GM21367 (cell line): ENCODE measurements at regions not wholly inside any gene's neighbourhood (a gene's known extent, or its start where the extent isn't known, plus 50 kb on each side); places are given as distances from the start of the nearest gene placed in this dataset.

Source experiments
- ATAC-seq: cut with Tn5 transposase; IDR thresholded peaks from one replicate; pipeline ENCODE4 v1.9.1; 2021; ENCODE audit not compliant: unreplicated experiment

GRCh38 chr10:29105516-29106215, 183.2 kb upstream of the LYZL1 start:
- no peak for ATAC-seq

- no peak for ATAC-seq
Observed at GRCh38 chr10:29106287-29106686, 182.6 kb upstream of the LYZL1 start.

- no peak for ATAC-seq
Observed at GRCh38 chr10:29107866-29108498, 180.9 kb upstream of the LYZL1 start.

GRCh38 chr10:29109707-29110571, 178.9 kb upstream of the LYZL1 start:
- ATAC-seq = no peak

- ATAC-seq = no peak
Observed at GRCh38 chr10:29112827-29113615, 175.8 kb upstream of the LYZL1 start.

- no peak for ATAC-seq
Observed at GRCh38 chr10:29113616-29113945, 175.3 kb upstream of the LYZL1 start.

GRCh38 chr10:29114141-29114540, 174.7 kb upstream of the LYZL1 start:
- ATAC-seq = no peak

DNA sequence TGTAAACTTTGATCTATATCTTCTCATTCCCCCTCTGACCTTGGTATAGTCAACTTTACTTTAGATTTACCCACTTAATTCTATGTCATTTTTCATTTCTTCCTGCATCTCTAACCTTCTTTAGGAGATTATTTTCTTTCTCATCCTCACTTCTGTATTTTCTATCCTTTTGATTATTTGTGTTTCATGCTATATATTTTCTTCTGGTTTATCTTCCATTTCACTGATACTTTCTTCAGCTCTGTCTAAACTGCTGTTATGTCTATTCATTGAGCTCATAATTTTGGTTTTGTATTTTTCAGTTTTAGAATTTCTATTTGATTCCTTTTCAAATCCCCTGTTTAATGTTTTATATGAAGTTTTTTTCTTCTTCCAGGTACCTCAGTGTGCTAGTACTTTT, 171.1 kb upstream of the LYZL1 start:
- no peak for ATAC-seq

- ATAC-seq = no peak
Observed at GRCh38 chr10:29119374-29119773, 169.5 kb upstream of the LYZL1 start.

DNA sequence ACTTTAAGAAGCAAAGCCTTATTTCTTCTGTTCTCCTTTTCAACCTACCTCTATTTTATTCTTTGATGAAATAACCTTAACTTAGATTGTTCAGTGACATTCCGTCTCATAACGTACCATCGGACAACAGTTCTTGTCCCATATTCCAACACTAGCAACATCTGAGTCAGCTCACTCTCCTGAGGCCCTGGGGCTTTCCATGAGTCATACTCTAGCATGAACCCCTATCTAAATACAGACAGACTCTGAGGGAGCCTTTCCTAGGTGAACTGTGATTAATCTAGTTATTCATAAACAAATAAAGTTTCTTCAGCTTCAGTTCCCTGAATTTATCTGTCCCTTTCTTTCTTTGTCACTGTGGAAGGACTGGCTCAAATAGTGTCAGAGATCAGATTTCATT, 168.7 kb upstream of the LYZL1 start:
- ATAC-seq = no peak

GRCh38 chr10:29124864-29125263, 164.0 kb upstream of the LYZL1 start:
- no peak for ATAC-seq

- no peak for ATAC-seq
Observed at GRCh38 chr10:29127037-29127700, 161.7 kb upstream of the LYZL1 start.

GRCh38 chr10:29127731-29128130, 161.1 kb upstream of the LYZL1 start:
- ATAC-seq = no peak

- no peak for ATAC-seq
Observed at GRCh38 chr10:29130190-29130673, 158.6 kb upstream of the LYZL1 start.

DNA sequence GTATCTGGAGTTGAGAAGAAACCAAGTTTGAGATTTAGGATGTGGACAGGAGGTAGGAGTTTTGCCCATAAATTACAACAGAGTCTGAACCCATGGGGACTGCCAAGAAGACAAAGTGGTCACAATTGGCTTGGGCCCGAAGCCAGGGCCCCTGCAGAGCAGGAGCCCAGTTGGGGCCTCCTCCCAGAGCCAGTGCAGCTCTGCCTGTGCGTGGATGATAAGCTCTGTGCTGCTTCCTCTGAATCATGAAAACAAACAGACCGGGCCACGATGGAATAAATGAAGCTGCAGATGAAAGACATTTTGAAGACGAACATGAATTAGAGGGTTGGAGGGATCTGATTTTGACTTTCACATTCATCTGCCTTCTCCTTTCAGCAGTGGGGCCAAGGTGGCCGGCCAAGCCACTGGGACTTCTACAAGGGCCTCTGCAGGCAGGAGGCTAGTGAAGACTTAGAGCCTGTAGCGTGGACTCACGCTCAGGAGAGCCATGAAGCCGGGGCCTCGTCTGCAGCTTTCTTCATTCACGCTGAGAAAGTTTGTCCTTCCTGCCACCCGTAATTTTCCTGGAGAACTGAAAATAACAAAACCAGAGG, 156.8 kb upstream of the LYZL1 start:
- no peak for ATAC-seq

DNA sequence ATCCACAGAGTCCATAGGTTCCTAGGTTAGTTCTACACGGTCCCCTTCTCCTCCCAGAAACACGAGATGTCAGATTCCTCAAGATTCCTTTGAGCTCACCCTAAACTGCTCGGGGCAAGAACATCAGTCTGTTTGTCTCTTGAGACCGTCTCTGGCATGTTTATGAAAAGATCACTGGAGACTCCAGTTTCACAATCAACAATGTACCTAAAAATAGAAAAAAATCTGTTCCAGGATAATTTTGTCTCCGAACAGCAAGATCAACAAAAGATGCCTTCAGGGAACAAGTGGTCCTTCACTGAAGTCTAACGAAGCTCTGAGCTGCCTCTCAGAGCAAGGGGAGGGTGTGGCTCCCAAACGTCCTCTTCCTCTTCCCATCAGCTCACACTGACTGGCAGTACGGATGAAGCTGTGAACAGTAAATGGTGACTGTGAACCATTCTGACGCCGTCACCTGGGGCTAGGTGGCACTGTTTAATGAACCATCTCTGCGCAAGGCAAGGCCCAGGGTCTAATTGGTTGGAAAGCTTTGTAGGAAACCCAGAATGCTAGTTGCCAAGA, 156.2 kb upstream of the LYZL1 start:
- no peak for ATAC-seq

GRCh38 chr10:29135337-29135736, 153.5 kb upstream of the LYZL1 start:
- ATAC-seq = no peak

DNA sequence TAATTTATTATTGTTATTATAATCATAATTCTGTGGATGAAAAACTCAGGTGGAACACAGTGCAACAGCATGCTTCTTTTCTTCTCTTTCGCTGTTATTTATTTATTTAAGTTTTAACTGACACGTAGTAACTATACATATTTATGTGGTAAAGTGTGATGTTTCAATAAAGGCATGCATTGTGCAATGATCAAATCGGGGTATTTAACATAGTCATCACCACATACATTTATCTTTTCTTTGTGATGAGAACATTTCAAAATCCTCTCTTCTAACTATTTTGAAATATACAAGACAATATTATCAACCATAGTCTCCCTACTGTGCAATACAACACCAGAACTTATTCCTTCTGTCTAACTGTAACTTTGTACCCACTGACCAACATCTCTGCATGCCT, 152.5 kb upstream of the LYZL1 start:
- no peak for ATAC-seq

- no peak for ATAC-seq
Observed at GRCh38 chr10:29140151-29140550, 148.7 kb upstream of the LYZL1 start.

DNA sequence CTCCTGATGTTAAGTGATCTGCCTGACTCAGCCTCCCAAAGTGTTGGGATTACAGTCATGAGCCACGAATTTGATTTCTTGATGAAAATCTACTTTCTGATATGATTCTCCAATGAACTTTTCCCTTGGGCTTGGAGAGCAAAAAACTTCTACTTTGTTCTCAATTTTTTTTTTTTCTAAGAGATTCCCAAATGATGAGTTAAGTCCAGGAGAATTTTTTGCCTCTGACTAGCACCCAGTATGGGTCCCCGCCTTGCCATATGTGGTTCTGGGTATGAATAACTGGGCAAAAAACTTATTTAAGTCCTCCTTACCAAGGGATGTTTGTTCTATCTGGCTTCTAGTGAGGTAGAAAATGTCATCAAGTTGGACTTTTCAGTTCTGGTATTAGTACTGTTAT, 147.9 kb upstream of the LYZL1 start:
- no peak for ATAC-seq
